Type B pancreatic cell (in vitro differentiated cells): ENCODE measurements at regions not wholly inside any gene's neighbourhood (a gene's known extent, or its start where the extent isn't known, plus 50 kb on each side); places are given as distances from the start of the nearest gene placed in this dataset.

Experiments used
- DNase-seq: peaks from one replicate; pipeline ENCODE4 v3.0.0; 2021; ENCODE audit warnings: mixed read lengths; ENCODE audit not compliant: unreplicated experiment; ENCODE audit errors: extremely low spot score
- H3K27ac Mint-ChIP-seq: 2 replicates; pipeline ENCODE4 v1.8.0; 2021; ENCODE audit warnings: mild to moderate bottlenecking, mixed read lengths
- H3K27me3 Mint-ChIP-seq: 2 replicates; pipeline ENCODE4 v1.8.0; 2021; ENCODE audit warnings: mixed read lengths
- H3K36me3 Mint-ChIP-seq: 2 replicates; pipeline ENCODE4 v1.8.0; 2021; ENCODE audit warnings: mixed read lengths
- H3K4me1 Mint-ChIP-seq: one replicate; pipeline ENCODE4 v1.8.0; 2021; ENCODE audit warnings: mixed read lengths; ENCODE audit not compliant: unreplicated experiment
- H3K4me3 Mint-ChIP-seq: 2 replicates; pipeline ENCODE4 v1.8.0; 2021; ENCODE audit warnings: mild to moderate bottlenecking, mixed read lengths
- H3K9me3 Mint-ChIP-seq: 2 replicates; pipeline ENCODE4 v1.8.0; 2021; ENCODE audit warnings: mixed read lengths
- TF ChIP-seq, protein P1 (sequence below): fragments of 200-600 bp; sonication (generic); conservative IDR thresholded peaks from 2 replicates; pipeline ENCODE4 v1.5.0; 2021; ENCODE audit warnings: antibody characterized with exemption, mild to moderate bottlenecking

DNA sequence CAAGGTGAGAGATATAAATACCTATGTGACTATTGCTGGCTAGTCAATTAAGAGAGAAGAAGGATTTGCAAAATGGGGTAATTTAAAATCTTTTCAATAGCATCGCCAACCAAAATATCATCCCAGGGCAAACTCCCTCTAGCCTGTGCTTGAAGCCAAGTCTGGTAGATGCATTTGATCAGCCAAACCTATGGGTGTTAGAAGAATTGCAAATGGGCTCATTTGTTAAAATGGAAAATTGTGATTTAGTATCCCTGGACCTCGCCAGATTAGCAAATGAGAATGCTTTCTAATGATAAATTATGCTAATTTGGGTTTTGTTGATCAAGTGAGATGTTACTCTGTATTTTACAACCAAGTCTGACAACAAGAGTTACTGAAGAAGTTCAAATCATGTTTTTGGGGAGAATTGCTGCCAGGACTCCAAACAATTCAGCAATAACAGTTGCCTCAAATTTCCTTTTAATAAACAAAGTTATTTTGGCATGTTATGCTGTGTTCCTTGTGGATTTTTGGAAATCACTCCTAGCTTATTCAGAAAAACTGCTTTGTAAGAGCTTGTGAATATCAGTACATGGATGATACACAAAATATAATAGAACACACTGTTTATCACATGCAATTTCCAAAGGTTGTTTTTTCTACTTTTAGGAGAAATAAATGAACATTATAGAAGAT lies 272.5 kb upstream of the PARD3B start:
- Mint-ChIP-seq H3K4me3 (no peak overlapping the region), H3K27ac (no peak overlapping the region), H3K9me3 (no peaks in the 10 kb centered on the region), H3K4me1 (peaks cover 12% of the 10 kb centered on the region), H3K27me3 (peaks cover 13% of the 10 kb centered on the region), H3K36me3 (no peaks in the 10 kb centered on the region)
- TF ChIP-seq, protein P1, sequence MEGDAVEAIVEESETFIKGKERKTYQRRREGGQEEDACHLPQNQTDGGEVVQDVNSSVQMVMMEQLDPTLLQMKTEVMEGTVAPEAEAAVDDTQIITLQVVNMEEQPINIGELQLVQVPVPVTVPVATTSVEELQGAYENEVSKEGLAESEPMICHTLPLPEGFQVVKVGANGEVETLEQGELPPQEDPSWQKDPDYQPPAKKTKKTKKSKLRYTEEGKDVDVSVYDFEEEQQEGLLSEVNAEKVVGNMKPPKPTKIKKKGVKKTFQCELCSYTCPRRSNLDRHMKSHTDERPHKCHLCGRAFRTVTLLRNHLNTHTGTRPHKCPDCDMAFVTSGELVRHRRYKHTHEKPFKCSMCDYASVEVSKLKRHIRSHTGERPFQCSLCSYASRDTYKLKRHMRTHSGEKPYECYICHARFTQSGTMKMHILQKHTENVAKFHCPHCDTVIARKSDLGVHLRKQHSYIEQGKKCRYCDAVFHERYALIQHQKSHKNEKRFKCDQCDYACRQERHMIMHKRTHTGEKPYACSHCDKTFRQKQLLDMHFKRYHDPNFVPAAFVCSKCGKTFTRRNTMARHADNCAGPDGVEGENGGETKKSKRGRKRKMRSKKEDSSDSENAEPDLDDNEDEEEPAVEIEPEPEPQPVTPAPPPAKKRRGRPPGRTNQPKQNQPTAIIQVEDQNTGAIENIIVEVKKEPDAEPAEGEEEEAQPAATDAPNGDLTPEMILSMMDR = no peak
- DNase-seq = no peak

DNA sequence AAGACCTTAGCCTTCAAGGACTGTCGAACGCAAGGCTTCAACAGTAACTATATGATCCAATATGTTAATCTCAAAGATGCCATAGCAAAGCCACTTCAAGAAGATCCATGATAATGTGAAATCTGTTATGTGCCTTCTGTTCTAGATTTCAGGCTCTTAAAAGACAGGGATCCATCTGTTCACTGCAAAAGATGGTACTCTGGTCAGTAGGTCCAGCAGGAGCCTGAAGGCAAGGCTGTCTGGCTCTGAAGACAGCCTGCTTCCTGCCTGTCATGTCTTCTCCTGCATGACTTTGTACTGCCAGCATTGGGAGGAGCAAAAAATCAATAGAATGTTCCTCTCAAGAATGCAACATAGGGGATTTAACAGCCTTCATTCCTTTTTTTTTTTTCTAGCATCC lies 270.8 kb upstream of the PARD3B start:
- Mint-ChIP-seq H3K27ac (no peak overlapping the region), H3K4me1 (peaks cover 8% of the 10 kb centered on the region), H3K9me3 (no peaks in the 10 kb centered on the region), H3K27me3 (peaks cover 16% of the 10 kb centered on the region), H3K36me3 (no peaks in the 10 kb centered on the region), H3K4me3 (no peak overlapping the region)
- TF ChIP-seq, protein P1 = no peak
- no peak for DNase-seq

GRCh38 chr2:204274991-204275390 lies 270.3 kb upstream of the PARD3B start:
- TF ChIP-seq, protein P1 = no peak
- no peak for DNase-seq
- Mint-ChIP-seq H3K27ac (no peak overlapping the region), H3K4me3 (no peak overlapping the region), H3K4me1 (peaks cover 8% of the 10 kb centered on the region), H3K36me3 (no peaks in the 10 kb centered on the region), H3K27me3 (peaks cover 19% of the 10 kb centered on the region), H3K9me3 (no peaks in the 10 kb centered on the region)

GRCh38 chr2:204277226-204277625 lies 268.0 kb upstream of the PARD3B start:
- TF ChIP-seq, protein P1 = no peak
- Mint-ChIP-seq H3K27me3 (peaks cover 20% of the 10 kb centered on the region), H3K4me1 (peaks cover 4% of the 10 kb centered on the region), H3K36me3 (no peaks in the 10 kb centered on the region), H3K9me3 (no peaks in the 10 kb centered on the region), H3K27ac (no peak overlapping the region), H3K4me3 (no peak overlapping the region)
- no peak for DNase-seq

- Mint-ChIP-seq H3K27me3 (peaks cover 24% of the 10 kb centered on the region), H3K27ac (no peak overlapping the region), H3K4me3 (no peak overlapping the region), H3K4me1 (peaks cover 8% of the 10 kb centered on the region), H3K9me3 (no peaks in the 10 kb centered on the region), H3K36me3 (no peaks in the 10 kb centered on the region)
- TF ChIP-seq, protein P1 = no peak
- DNase-seq = no peak
These were observed 266.8 kb upstream of the PARD3B start for GRCh38 chr2:204278454-204278853.
